Smooth muscle cell (in vitro differentiated cells): ENCODE measurements at regions not wholly inside any gene's neighbourhood (a gene's known extent, or its start where the extent isn't known, plus 50 kb on each side); places are given as distances from the start of the nearest gene placed in this dataset.

Source experiments
- DNase-seq: peaks from one replicate; lab custom pipeline; 2025; ENCODE audit not compliant: unreplicated experiment; lab: John Stamatoyannopoulos, UW
- H2AFZ ChIP-seq: fragments of 200-600 bp; sonication (generic); 2 replicates; pipeline ENCODE4 v1.6.0; 2016; ENCODE audit warnings: antibody characterized with exemption, low read depth, mild to moderate bottlenecking
- H3F3A ChIP-seq: fragments of 200-600 bp; sonication (generic); 2 replicates; pipeline ENCODE4 v1.6.0; 2017; ENCODE audit warnings: antibody characterized with exemption, low read depth
- H3K27ac ChIP-seq: fragments of 200-600 bp; sonication (generic); 2 replicates; pipeline ENCODE4 v1.5.1; 2016; ENCODE audit warnings: low read depth, mild to moderate bottlenecking
- H3K27me3 ChIP-seq: fragments of 200-600 bp; sonication (generic); 2 replicates; pipeline ENCODE4 v1.6.1; 2016; ENCODE audit warnings: low read depth, mild to moderate bottlenecking
- H3K36me3 ChIP-seq: fragments of 200-600 bp; sonication (generic); 2 replicates; pipeline ENCODE4 v1.5.1; 2016; ENCODE audit warnings: low read depth
- H3K4me1 ChIP-seq: fragments of 200-600 bp; sonication (generic); 2 replicates; pipeline ENCODE4 v1.5.1; 2016; ENCODE audit warnings: low read depth
- H3K4me2 ChIP-seq: fragments of 200-600 bp; sonication (generic); 2 replicates; pipeline ENCODE4 v1.6.0; 2016; ENCODE audit warnings: mild to moderate bottlenecking
- H3K4me3 ChIP-seq: fragments of 200-600 bp; sonication (generic); 2 replicates; pipeline ENCODE4 v1.5.1; 2016; ENCODE audit warnings: mild to moderate bottlenecking
- H3K79me2 ChIP-seq: fragments of 200-600 bp; sonication (generic); 2 replicates; pipeline ENCODE4 v1.6.0; 2016; ENCODE audit warnings: low read depth, mild to moderate bottlenecking
- H3K9ac ChIP-seq: fragments of 200-600 bp; sonication (generic); 2 replicates; pipeline ENCODE4 v1.6.0; 2016; ENCODE audit warnings: low read depth
- H3K9me3 ChIP-seq: fragments of 200-600 bp; sonication (generic); replicated peaks from 2 replicates; pipeline ENCODE4 v1.5.1; 2016; ENCODE audit warnings: low read depth
- H4K20me1 ChIP-seq: fragments of 200-600 bp; sonication (generic); 2 replicates; pipeline ENCODE4 v1.6.0; 2016; ENCODE audit warnings: low read depth
- CTCF ChIP-seq: fragments of 200-600 bp; sonication (generic); IDR thresholded peaks from 2 replicates; pipeline ENCODE4 v1.5.1; 2017; ENCODE audit warnings: borderline replicate concordance, mild to moderate bottlenecking, antibody characterized with exemption; ENCODE audit not compliant: insufficient read depth, poor library complexity, severe bottlenecking
- WGBS: methylation state at CpG from one replicate; pipeline ENCODE4 v1.1.7; 2016; ENCODE audit warnings: low lambda C conversion rate; 5-methylcytosine and 5-hydroxymethylcytosine counted together

GRCh38 chr12:115385141-115385540 is 701.2 kb upstream of the TBX3 start:
- Histone ChIP-seq H3K36me3 (no peaks in the 10 kb centered on the region), H3K79me2 (no peaks in the 10 kb centered on the region), H3K4me1 (peaks cover 6% of the 10 kb centered on the region), H3K4me2 (no peak overlapping the region), H3K27ac (no peak overlapping the region), H2AFZ (no peak overlapping the region), H3K9me3 (no peaks in the 10 kb centered on the region), H3F3A (peaks cover 11% of the 10 kb centered on the region), H3K9ac (no peak overlapping the region), H3K27me3 (no peaks in the 10 kb centered on the region), H3K4me3 (no peak overlapping the region), H4K20me1 (no peaks in the 10 kb centered on the region)
- no peak for DNase-seq
- 85% methylated on average over 4 of the region's 4 CpGs for WGBS
- TF ChIP-seq CTCF: no peak

- 79% methylated on average over 5 of the region's 5 CpGs for WGBS
- H3K79me2 ChIP-seq: no peaks in the 10 kb centered on the region
- no peak overlapping the region for H3K9ac ChIP-seq
- no peak for TF ChIP-seq CTCF
- H3K36me3 ChIP-seq: no peaks in the 10 kb centered on the region
- no peak overlapping the region for H3K4me2 ChIP-seq
- H3K4me3 ChIP-seq: no peak overlapping the region
- no peaks in the 10 kb centered on the region for H3K27me3 ChIP-seq
- no peaks in the 10 kb centered on the region for H4K20me1 ChIP-seq
- peaks cover 11% of the 10 kb centered on the region for H3F3A ChIP-seq
- H2AFZ ChIP-seq: no peak overlapping the region
- no peaks in the 10 kb centered on the region for H3K9me3 ChIP-seq
- peak overlapping the region; percentile 63 for H3K27ac ChIP-seq
- H3K4me1 ChIP-seq: peaks cover 6% of the 10 kb centered on the region
- DNase-seq: no peak
Measured at GRCh38 chr12:115384391-115384790, 700.4 kb upstream of the TBX3 start.

GRCh38 chr12:115383668-115384067 is 699.7 kb upstream of the TBX3 start:
- Histone ChIP-seq H2AFZ (no peak overlapping the region), H3F3A (peaks cover 11% of the 10 kb centered on the region), H3K9ac (no peak overlapping the region), H3K4me1 (peaks cover 6% of the 10 kb centered on the region), H4K20me1 (no peaks in the 10 kb centered on the region), H3K79me2 (no peaks in the 10 kb centered on the region), H3K9me3 (no peaks in the 10 kb centered on the region), H3K4me3 (no peak overlapping the region), H3K27me3 (no peaks in the 10 kb centered on the region), H3K36me3 (no peaks in the 10 kb centered on the region), H3K27ac (peak overlapping the region; percentile 63), H3K4me2 (no peak overlapping the region)
- WGBS: 59% methylated on average over 7 of the region's 7 CpGs
- DNase-seq: no peak
- TF ChIP-seq CTCF: no peak

- peaks cover 11% of the 10 kb centered on the region for H3F3A ChIP-seq
- H3K9me3 ChIP-seq: no peaks in the 10 kb centered on the region
- DNase-seq: no peak
- no peak overlapping the region for H2AFZ ChIP-seq
- no peak overlapping the region for H3K4me2 ChIP-seq
- H3K36me3 ChIP-seq: no peaks in the 10 kb centered on the region
- H3K27me3 ChIP-seq: no peaks in the 10 kb centered on the region
- H3K4me3 ChIP-seq: no peak overlapping the region
- H3K9ac ChIP-seq: no peak overlapping the region
- peaks cover 2% of the 10 kb centered on the region for H3K4me1 ChIP-seq
- TF ChIP-seq CTCF: no peak
- H4K20me1 ChIP-seq: no peaks in the 10 kb centered on the region
- 82% methylated on average over 5 of the region's 5 CpGs for WGBS
- H3K27ac ChIP-seq: no peak overlapping the region
- H3K79me2 ChIP-seq: no peaks in the 10 kb centered on the region
Measured at GRCh38 chr12:115382681-115383080, 698.7 kb upstream of the TBX3 start.
